ENCODE measurements at regions not wholly inside any gene's neighbourhood (a gene's known extent, or its start where the extent isn't known, plus 50 kb on each side); places are given as distances from the start of the nearest gene placed in this dataset.

- no peak for ATAC-seq
- no peak for TF ChIP-seq ESRRG (CRISPR knock-in tag; IDR thresholded peaks at IDR 0.05)
- no peak for TF ChIP-seq POU6F1 (CRISPR knock-in tag; IDR thresholded peaks at IDR 0.05; ENCODE audit: borderline replicate concordance, low read depth)
- no peak for TF ChIP-seq ARNTL (CRISPR knock-in tag; IDR thresholded peaks at IDR 0.05; ENCODE audit: borderline replicate concordance, low read depth)
- TF ChIP-seq GLIS3 (CRISPR knock-in tag; IDR thresholded peaks at IDR 0.05) = no peak
- TF ChIP-seq ZNF565 (CRISPR knock-in tag; conservative IDR thresholded peaks at IDR 0.05; ENCODE audit: low read depth) = no peak
- TF ChIP-seq ZFP30 (CRISPR knock-in tag; IDR thresholded peaks at IDR 0.05) = no peak
- no peak for TF ChIP-seq CREB5 (CRISPR knock-in tag; IDR thresholded peaks at IDR 0.05; ENCODE audit: low read depth)
- TF ChIP-seq PATZ1 (CRISPR knock-in tag; IDR thresholded peaks at IDR 0.05; ENCODE audit: borderline replicate concordance) = no peak
- no peak for TF ChIP-seq OSR1 (CRISPR knock-in tag; IDR thresholded peaks at IDR 0.05)
- no peak for TF ChIP-seq SNAI2 (CRISPR knock-in tag; IDR thresholded peaks at IDR 0.05)
- TF ChIP-seq BACH2 (CRISPR knock-in tag; IDR thresholded peaks at IDR 0.05; ENCODE audit: borderline replicate concordance) = no peak
These were observed 643.9 kb downstream of the BRD1 start for GRCh38 chr22:49183826-49184216.

GRCh38 chr22:49183208-49183825 lies 644.4 kb downstream of the BRD1 start:
- no peak for ATAC-seq
- TF ChIP-seq SNAI2 (CRISPR knock-in tag; IDR thresholded peaks at IDR 0.05) = no peak
- TF ChIP-seq OSR1 (CRISPR knock-in tag; IDR thresholded peaks at IDR 0.05) = no peak
- no peak for TF ChIP-seq GLIS3 (CRISPR knock-in tag; IDR thresholded peaks at IDR 0.05)
- TF ChIP-seq CREB5 (CRISPR knock-in tag; IDR thresholded peaks at IDR 0.05; ENCODE audit: low read depth) = no peak
- no peak for TF ChIP-seq ESRRG (CRISPR knock-in tag; IDR thresholded peaks at IDR 0.05)
- no peak for TF ChIP-seq TCF4 (CRISPR knock-in tag; IDR thresholded peaks at IDR 0.05; ENCODE audit: borderline replicate concordance)
- TF ChIP-seq BACH2 (CRISPR knock-in tag; IDR thresholded peaks at IDR 0.05; ENCODE audit: borderline replicate concordance) = no peak
- no peak for TF ChIP-seq ISL1 (CRISPR knock-in tag; IDR thresholded peaks at IDR 0.05)
- no peak for TF ChIP-seq RARB (CRISPR knock-in tag; IDR thresholded peaks at IDR 0.05)
- TF ChIP-seq POU6F1 (CRISPR knock-in tag; IDR thresholded peaks at IDR 0.05; ENCODE audit: borderline replicate concordance, low read depth) = no peak
- TF ChIP-seq ZC3H10 (CRISPR knock-in tag; IDR thresholded peaks at IDR 0.05) = no peak
- no peak for TF ChIP-seq CSDC2 (CRISPR knock-in tag; IDR thresholded peaks at IDR 0.05)
- no peak for TF ChIP-seq PPARA (CRISPR knock-in tag; IDR thresholded peaks at IDR 0.05; ENCODE audit: borderline replicate concordance)

GRCh38 chr22:49182416-49182815 lies 645.3 kb downstream of the BRD1 start:
- no peak for ATAC-seq
- TF ChIP-seq ZNF565 (CRISPR knock-in tag; conservative IDR thresholded peaks at IDR 0.05; ENCODE audit: low read depth) (no peak), ZNF8 (CRISPR knock-in tag; IDR thresholded peaks at IDR 0.05) (no peak), ZC3H10 (CRISPR knock-in tag; IDR thresholded peaks at IDR 0.05) (no peak), ZNF70 (CRISPR knock-in tag; IDR thresholded peaks at IDR 0.05) (no peak), ISL1 (CRISPR knock-in tag; IDR thresholded peaks at IDR 0.05) (no peak), TCF4 (CRISPR knock-in tag; IDR thresholded peaks at IDR 0.05; ENCODE audit: borderline replicate concordance) (no peak), TSHZ2 (CRISPR knock-in tag; IDR thresholded peaks at IDR 0.05) (no peak), CSDC2 (CRISPR knock-in tag; IDR thresholded peaks at IDR 0.05) (no peak), CSRNP3 (CRISPR knock-in tag; IDR thresholded peaks at IDR 0.05) (no peak), POU6F1 (CRISPR knock-in tag; IDR thresholded peaks at IDR 0.05; ENCODE audit: borderline replicate concordance, low read depth) (no peak), TOX (CRISPR knock-in tag; IDR thresholded peaks at IDR 0.05; ENCODE audit: borderline replicate concordance) (no peak), GLIS3 (CRISPR knock-in tag; IDR thresholded peaks at IDR 0.05) (no peak), ZFP30 (CRISPR knock-in tag; IDR thresholded peaks at IDR 0.05) (no peak)

Measured in SK-N-SH treated with all-trans-retinoic acid at 6 μM for 48 hours (cell line).